ENCODE measurements at regions not wholly inside any gene's neighbourhood (a gene's known extent, or its start where the extent isn't known, plus 50 kb on each side); places are given as distances from the start of the nearest gene placed in this dataset.

GRCh38 chr10:83934641-83935338 lies 204.5 kb upstream of the GHITM start:
- H3K4me3 ChIP-seq (ENCODE audit: low read depth, low read length) = no peak overlapping the region

GRCh38 chr10:83935339-83935736 lies 204.0 kb upstream of the GHITM start:
- no peak for DNase-seq (ENCODE audit: low read depth)
- Histone ChIP-seq H3K4me3 (ENCODE audit: low read depth, low read length) (no peak overlapping the region), H3K27me3 (ENCODE audit: control insufficient read depth, insufficient read depth, low read length) (no peaks in the 10 kb centered on the region), H3K36me3 (ENCODE audit: control insufficient read depth, insufficient read depth, low read length) (no peaks in the 10 kb centered on the region)
- TF ChIP-seq CTCF (IDR thresholded peaks at IDR 0.05; ENCODE audit: insufficient read depth, low read length, poor library complexity, severe bottlenecking) = no peak

More at GRCh38 chr10:83934641-83935338, 204.5 kb upstream of the GHITM start:
- Histone ChIP-seq H3K36me3 (ENCODE audit: control insufficient read depth, insufficient read depth, low read length) (no peaks in the 10 kb centered on the region), H3K27me3 (ENCODE audit: control insufficient read depth, insufficient read depth, low read length) (no peaks in the 10 kb centered on the region)
- TF ChIP-seq CTCF (IDR thresholded peaks at IDR 0.05; ENCODE audit: insufficient read depth, low read length, poor library complexity, severe bottlenecking) = no peak
- DNase-seq (ENCODE audit: low read depth) = no peak

DNA sequence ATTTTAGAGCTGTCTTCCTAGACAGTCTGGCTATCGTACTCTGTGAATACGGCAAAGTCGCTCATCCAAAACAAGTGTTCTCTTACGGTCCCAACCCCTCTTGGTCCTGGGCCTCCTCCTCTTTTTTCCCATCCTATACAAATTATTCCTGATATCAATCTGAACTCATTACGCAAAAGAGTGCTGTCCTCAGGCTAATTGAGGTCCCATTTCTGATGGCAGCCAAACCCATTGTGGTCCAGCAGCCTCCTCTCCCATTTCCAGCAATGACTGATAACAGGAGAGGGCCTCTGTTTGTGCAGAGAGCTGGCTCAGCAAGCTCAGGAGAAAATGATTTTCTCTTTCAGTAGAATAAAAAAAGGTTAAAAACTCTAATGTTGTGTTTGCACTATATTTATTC lies 203.4 kb upstream of the GHITM start:
- DNase-seq (ENCODE audit: low read depth) = no peak
- H3K27me3 ChIP-seq (ENCODE audit: control insufficient read depth, insufficient read depth, low read length) = no peaks in the 10 kb centered on the region
- no peaks in the 10 kb centered on the region for H3K36me3 ChIP-seq (ENCODE audit: control insufficient read depth, insufficient read depth, low read length)
- no peak overlapping the region for H3K4me3 ChIP-seq (ENCODE audit: low read depth, low read length)
- TF ChIP-seq CTCF (IDR thresholded peaks at IDR 0.05; ENCODE audit: insufficient read depth, low read length, poor library complexity, severe bottlenecking) = no peak

- Histone ChIP-seq H3K36me3 (ENCODE audit: control insufficient read depth, insufficient read depth, low read length) (no peaks in the 10 kb centered on the region), H3K27me3 (ENCODE audit: control insufficient read depth, insufficient read depth, low read length) (no peaks in the 10 kb centered on the region), H3K4me3 (ENCODE audit: low read depth, low read length) (no peak overlapping the region)
- DNase-seq (ENCODE audit: low read depth) = no peak
- TF ChIP-seq CTCF (IDR thresholded peaks at IDR 0.05; ENCODE audit: insufficient read depth, low read length, poor library complexity, severe bottlenecking) = no peak
Observed at GRCh38 chr10:83937161-83937560, 202.1 kb upstream of the GHITM start.

DNA sequence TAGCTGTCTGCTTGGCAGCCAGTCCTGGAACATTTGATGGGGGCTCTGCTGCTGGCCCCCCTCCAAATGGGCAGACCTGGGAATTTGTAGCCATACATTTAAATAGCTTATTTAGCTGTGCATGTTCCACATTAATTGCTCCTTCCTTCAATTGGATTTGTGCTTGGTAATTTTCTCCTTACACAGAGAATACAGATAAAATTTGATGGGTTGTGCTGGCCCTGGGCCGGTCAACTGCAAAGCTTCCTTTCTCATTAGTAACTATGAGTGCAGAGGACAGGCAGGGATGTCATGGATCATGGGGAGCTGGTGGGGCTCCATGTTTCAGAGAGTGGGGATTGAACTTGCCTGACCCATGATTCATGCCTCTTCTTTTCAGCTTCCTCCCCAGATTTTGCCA lies 201.5 kb upstream of the GHITM start:
- H3K36me3 ChIP-seq (ENCODE audit: control insufficient read depth, insufficient read depth, low read length) = no peaks in the 10 kb centered on the region
- H3K27me3 ChIP-seq (ENCODE audit: control insufficient read depth, insufficient read depth, low read length) = no peaks in the 10 kb centered on the region
- no peak for DNase-seq (ENCODE audit: low read depth)
- H3K4me3 ChIP-seq (ENCODE audit: low read depth, low read length) = no peak overlapping the region
- no peak for TF ChIP-seq CTCF (IDR thresholded peaks at IDR 0.05; ENCODE audit: insufficient read depth, low read length, poor library complexity, severe bottlenecking)

GRCh38 chr10:83941189-83941588 lies 198.1 kb upstream of the GHITM start:
- DNase-seq (ENCODE audit: low read depth) = no peak
- no peaks in the 10 kb centered on the region for H3K36me3 ChIP-seq (ENCODE audit: control insufficient read depth, insufficient read depth, low read length)
- H3K4me3 ChIP-seq (ENCODE audit: low read depth, low read length) = no peak overlapping the region
- no peak for TF ChIP-seq CTCF (IDR thresholded peaks at IDR 0.05; ENCODE audit: insufficient read depth, low read length, poor library complexity, severe bottlenecking)
- no peaks in the 10 kb centered on the region for H3K27me3 ChIP-seq (ENCODE audit: control insufficient read depth, insufficient read depth, low read length)

All from kidney epithelial cell (primary cell).